IMR-90 (cell line): ENCODE measurements at regions not wholly inside any gene's neighbourhood (a gene's known extent, or its start where the extent isn't known, plus 50 kb on each side); places are given as distances from the start of the nearest gene placed in this dataset.

Experiments
- BHLHE40 ChIP-seq: fragments of 150-350 bp; IDR thresholded peaks from 2 replicates; pipeline ENCODE4 v1.6.1; 2016; ENCODE audit warnings: mild to moderate bottlenecking, low read depth, low read length
- CHD1 ChIP-seq: IDR thresholded peaks from 2 replicates; pipeline ENCODE4 v1.6.1; 2012; ENCODE audit warnings: low read depth, low read length, improper control_type of control experiment
- FOS ChIP-seq: fragments of 150-350 bp; IDR thresholded peaks from 2 replicates; pipeline ENCODE4 v1.6.1; 2016; ENCODE audit warnings: low read depth, low read length
- MAFK ChIP-seq: IDR thresholded peaks from 2 replicates; pipeline ENCODE4 v1.6.1; 2012; ENCODE audit warnings: low read depth, low read length, improper control_type of control experiment
- MXI1 ChIP-seq: IDR thresholded peaks from 2 replicates; pipeline ENCODE4 v1.6.1; 2012; ENCODE audit warnings: low read depth, mild to moderate bottlenecking, low read length, moderate library complexity, borderline replicate concordance
- POLR2A ChIP-seq: IDR thresholded peaks from 2 replicates; pipeline ENCODE4 v1.6.1; 2012; ENCODE audit warnings: mild to moderate bottlenecking, low read depth, low read length
- RAD21 ChIP-seq: IDR thresholded peaks from 2 replicates; pipeline ENCODE4 v1.6.1; 2012; ENCODE audit warnings: low read length, improper control_type of control experiment
- RCOR1 ChIP-seq: IDR thresholded peaks from 2 replicates; pipeline ENCODE4 v1.6.1; 2012; ENCODE audit warnings: mild to moderate bottlenecking, low read length, improper control_type of control experiment; ENCODE audit not compliant: insufficient replicate concordance
- RFX5 ChIP-seq: IDR thresholded peaks from 2 replicates; pipeline ENCODE4 v1.8.0; 2012; ENCODE audit warnings: low read depth, mild to moderate bottlenecking, low read length, moderate library complexity
- SMC3 ChIP-seq: fragments of 150-350 bp; IDR thresholded peaks from 2 replicates; pipeline ENCODE4 v1.6.1; 2016; ENCODE audit warnings: low read depth, mild to moderate bottlenecking, antibody characterized with exemption, low read length, moderate library complexity
- TF ChIP-seq, protein P1 (sequence below): conservative IDR thresholded peaks from 2 replicates; pipeline ENCODE4 v1.5.1; 2012; ENCODE audit warnings: mild to moderate bottlenecking, low read depth, low read length, improper control_type of control experiment
- TF ChIP-seq, protein P2 (sequence below): fragments of 150-350 bp; IDR thresholded peaks from 2 replicates; pipeline ENCODE4 v1.6.1; 2017; ENCODE audit warnings: mild to moderate bottlenecking, antibody characterized with exemption, low read length, low read depth
- TF ChIP-seq, protein P3 (sequence below): fragments of 150-350 bp; IDR thresholded peaks from 2 replicates; pipeline ENCODE4 v1.6.1; 2016; ENCODE audit warnings: low read depth, mild to moderate bottlenecking, low read length, moderate library complexity, borderline replicate concordance

DNA sequence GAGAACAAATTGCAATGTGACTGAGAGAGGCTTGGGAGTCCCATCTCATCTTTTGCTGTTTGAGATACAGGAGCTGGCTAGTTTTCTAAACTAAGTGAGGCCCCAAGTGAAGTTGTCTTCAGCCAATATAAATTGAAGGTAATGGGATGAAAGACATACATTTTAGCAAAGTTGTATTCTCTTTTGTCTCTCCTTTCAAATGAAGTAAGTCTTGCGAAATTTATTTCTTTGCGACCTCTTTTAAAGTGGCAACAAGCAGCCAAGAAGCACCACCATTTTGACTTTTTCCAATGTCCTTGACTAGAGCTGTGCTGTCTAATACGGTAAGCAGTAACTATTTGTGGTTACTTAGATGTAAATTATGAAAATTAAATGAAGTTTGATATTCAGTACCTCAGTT is 385.7 kb downstream of the USP25 start:
- TF ChIP-seq, protein P1, sequence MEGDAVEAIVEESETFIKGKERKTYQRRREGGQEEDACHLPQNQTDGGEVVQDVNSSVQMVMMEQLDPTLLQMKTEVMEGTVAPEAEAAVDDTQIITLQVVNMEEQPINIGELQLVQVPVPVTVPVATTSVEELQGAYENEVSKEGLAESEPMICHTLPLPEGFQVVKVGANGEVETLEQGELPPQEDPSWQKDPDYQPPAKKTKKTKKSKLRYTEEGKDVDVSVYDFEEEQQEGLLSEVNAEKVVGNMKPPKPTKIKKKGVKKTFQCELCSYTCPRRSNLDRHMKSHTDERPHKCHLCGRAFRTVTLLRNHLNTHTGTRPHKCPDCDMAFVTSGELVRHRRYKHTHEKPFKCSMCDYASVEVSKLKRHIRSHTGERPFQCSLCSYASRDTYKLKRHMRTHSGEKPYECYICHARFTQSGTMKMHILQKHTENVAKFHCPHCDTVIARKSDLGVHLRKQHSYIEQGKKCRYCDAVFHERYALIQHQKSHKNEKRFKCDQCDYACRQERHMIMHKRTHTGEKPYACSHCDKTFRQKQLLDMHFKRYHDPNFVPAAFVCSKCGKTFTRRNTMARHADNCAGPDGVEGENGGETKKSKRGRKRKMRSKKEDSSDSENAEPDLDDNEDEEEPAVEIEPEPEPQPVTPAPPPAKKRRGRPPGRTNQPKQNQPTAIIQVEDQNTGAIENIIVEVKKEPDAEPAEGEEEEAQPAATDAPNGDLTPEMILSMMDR: no peak
- TF ChIP-seq POLR2A: no peak
- TF ChIP-seq MXI1: no peak
- no peak for TF ChIP-seq RAD21
- TF ChIP-seq SMC3: no peak
- TF ChIP-seq, protein P2, sequence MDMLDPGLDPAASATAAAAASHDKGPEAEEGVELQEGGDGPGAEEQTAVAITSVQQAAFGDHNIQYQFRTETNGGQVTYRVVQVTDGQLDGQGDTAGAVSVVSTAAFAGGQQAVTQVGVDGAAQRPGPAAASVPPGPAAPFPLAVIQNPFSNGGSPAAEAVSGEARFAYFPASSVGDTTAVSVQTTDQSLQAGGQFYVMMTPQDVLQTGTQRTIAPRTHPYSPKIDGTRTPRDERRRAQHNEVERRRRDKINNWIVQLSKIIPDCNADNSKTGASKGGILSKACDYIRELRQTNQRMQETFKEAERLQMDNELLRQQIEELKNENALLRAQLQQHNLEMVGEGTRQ: no peak
- no peak for TF ChIP-seq RFX5
- no peak for TF ChIP-seq RCOR1
- TF ChIP-seq MAFK: no peak
- TF ChIP-seq FOS: no peak
- TF ChIP-seq, protein P3, sequence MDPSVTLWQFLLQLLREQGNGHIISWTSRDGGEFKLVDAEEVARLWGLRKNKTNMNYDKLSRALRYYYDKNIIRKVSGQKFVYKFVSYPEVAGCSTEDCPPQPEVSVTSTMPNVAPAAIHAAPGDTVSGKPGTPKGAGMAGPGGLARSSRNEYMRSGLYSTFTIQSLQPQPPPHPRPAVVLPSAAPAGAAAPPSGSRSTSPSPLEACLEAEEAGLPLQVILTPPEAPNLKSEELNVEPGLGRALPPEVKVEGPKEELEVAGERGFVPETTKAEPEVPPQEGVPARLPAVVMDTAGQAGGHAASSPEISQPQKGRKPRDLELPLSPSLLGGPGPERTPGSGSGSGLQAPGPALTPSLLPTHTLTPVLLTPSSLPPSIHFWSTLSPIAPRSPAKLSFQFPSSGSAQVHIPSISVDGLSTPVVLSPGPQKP: no peak
- no peak for TF ChIP-seq CHD1
- TF ChIP-seq BHLHE40: no peak
